ENCODE measurements at regions not wholly inside any gene's neighbourhood (a gene's known extent, or its start where the extent isn't known, plus 50 kb on each side); places are given as distances from the start of the nearest gene placed in this dataset.

DNA sequence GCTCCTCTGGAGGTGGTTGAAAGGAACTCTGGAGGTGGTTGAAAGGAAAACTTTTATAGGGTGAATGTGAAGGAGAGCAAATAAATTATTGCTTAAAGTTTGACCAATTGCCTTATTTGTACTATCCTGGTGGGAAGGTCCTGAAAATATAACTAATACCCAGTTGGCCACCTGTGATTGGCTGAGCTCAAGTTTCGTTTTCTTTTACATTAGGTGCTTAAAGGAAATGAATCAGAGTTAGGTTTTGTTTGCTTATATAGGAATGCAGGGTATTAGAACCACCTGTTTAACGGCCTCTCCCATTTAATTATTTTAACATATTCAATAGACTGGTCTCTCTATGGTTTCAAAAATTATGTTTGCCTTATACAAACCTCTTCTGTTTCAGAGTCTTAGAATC lies 497.6 kb downstream of the PRR32 start:
- Histone ChIP-seq H4K8ac (ENCODE audit: low read depth in 2 of 2, low read length in 2 of 2) (no peak overlapping the region), H3K18ac (ENCODE audit: low read depth, low read length) (no peak overlapping the region), H3K14ac (replicated peaks; ENCODE audit: low read depth, low read length) (no peak overlapping the region), H2AK5ac (ENCODE audit: low read depth, low read length) (no peak overlapping the region), H4K5ac (ENCODE audit: low read depth, low read length) (no peak overlapping the region), H2BK15ac (ENCODE audit: low read depth, low read length) (no peak overlapping the region), H3K79me1 (ENCODE audit: low read depth in 1 of 2, low read length in 2 of 2) (no peaks in the 10 kb centered on the region), H2BK5ac (ENCODE audit: low read depth, low read length, poor library complexity, severe bottlenecking) (no peak overlapping the region), H3K23ac (ENCODE audit: low read depth, low read length) (no peak overlapping the region), H3K4me3 (ENCODE audit: insufficient read depth, low read depth, low read length) (no peak overlapping the region), H2AK9ac (replicated peaks; ENCODE audit: low read depth, low read length, poor library complexity) (no peak overlapping the region), H3K4me2 (ENCODE audit: low read depth, low read length) (no peak overlapping the region), H3K27me3 (ENCODE audit: control insufficient read depth, insufficient read depth, low read length) (no peaks in the 10 kb centered on the region), H3K9me3 (ENCODE audit: control insufficient read depth, insufficient read depth, low read length) (no peaks in the 10 kb centered on the region), H3K27ac (ENCODE audit: insufficient read depth, low read length) (no peak overlapping the region), H3K36me3 (ENCODE audit: control insufficient read depth, insufficient read depth, low read length) (no peaks in the 10 kb centered on the region), H3K4ac (ENCODE audit: low read depth, low read length) (no peak overlapping the region), H2BK20ac (ENCODE audit: low read depth, low read length) (no peak overlapping the region), H3K4me1 (ENCODE audit: control insufficient read depth, insufficient read depth, low read length) (no peaks in the 10 kb centered on the region), H4K20me1 (ENCODE audit: insufficient read depth, low read length) (no peaks in the 10 kb centered on the region), H2BK120ac (ENCODE audit: low read depth, low read length) (no peak overlapping the region), H3K9me1 (ENCODE audit: insufficient read depth, low read length) (no peaks in the 10 kb centered on the region), H3K56ac (ENCODE audit: extremely low read depth, insufficient read depth, low read length) (no peak overlapping the region), H2AFZ (replicated peaks; ENCODE audit: low read length, poor library complexity) (no peak overlapping the region), H4K91ac (ENCODE audit: insufficient read depth, low read depth, low read length) (no peak overlapping the region), H3K9ac (ENCODE audit: low read depth, low read length) (no peak overlapping the region)
- DNase-seq (no peak), ATAC-seq (ENCODE audit: low read depth) (no peak)
- intact Hi-C loops (cut with micrococcal nuclease): no loop called here
- WGBS, 2 experiments (ENCODE audit: extremely low coverage in 2 of 2, insufficient read length in 1 of 2): no CpG with 5 or more reads among the region's 2 CpGs
- TF ChIP-seq, protein P1, sequence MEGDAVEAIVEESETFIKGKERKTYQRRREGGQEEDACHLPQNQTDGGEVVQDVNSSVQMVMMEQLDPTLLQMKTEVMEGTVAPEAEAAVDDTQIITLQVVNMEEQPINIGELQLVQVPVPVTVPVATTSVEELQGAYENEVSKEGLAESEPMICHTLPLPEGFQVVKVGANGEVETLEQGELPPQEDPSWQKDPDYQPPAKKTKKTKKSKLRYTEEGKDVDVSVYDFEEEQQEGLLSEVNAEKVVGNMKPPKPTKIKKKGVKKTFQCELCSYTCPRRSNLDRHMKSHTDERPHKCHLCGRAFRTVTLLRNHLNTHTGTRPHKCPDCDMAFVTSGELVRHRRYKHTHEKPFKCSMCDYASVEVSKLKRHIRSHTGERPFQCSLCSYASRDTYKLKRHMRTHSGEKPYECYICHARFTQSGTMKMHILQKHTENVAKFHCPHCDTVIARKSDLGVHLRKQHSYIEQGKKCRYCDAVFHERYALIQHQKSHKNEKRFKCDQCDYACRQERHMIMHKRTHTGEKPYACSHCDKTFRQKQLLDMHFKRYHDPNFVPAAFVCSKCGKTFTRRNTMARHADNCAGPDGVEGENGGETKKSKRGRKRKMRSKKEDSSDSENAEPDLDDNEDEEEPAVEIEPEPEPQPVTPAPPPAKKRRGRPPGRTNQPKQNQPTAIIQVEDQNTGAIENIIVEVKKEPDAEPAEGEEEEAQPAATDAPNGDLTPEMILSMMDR (conservative IDR thresholded peaks at IDR 0.05; ENCODE audit: low read depth, low read length): no peak
- TF ChIP-seq POLR2A (IDR thresholded peaks at IDR 0.05; ENCODE audit: low read depth, low read length): no peak
- TF ChIP-seq CEBPB (IDR thresholded peaks at IDR 0.05; ENCODE audit: low read depth, low read length): no peak
- TF ChIP-seq RAD21 (IDR thresholded peaks at IDR 0.05; ENCODE audit: low read length): no peak
- TF ChIP-seq SMC3 (IDR thresholded peaks at IDR 0.05; ENCODE audit: low read depth, low read length): no peak
- dilution Hi-C loops (cut with HindIII; ENCODE audit: low sequenced_read_pairs, unreplicated experiment): no loop called here
- BruUV-seq (replicated peaks): no TSS peak
- POLR2A ChIA-PET (ENCODE audit: unreplicated experiment): no interaction called here
- CTCF ChIA-PET: no interaction called here
- in situ Hi-C loops (cut with MboI; ENCODE audit: low sequenced_read_pairs): no loop called here
